ENCODE measurements at regions not wholly inside any gene's neighbourhood (a gene's known extent, or its start where the extent isn't known, plus 50 kb on each side); places are given as distances from the start of the nearest gene placed in this dataset.
A peak's percentile ranks its signal among the peaks of the same experiment; 100 is the strongest.
"Not testable (repeated sequence)": the region's sequence is repeated elsewhere in the genome, so short reads cannot be mapped to it uniquely, and the experiment has no call there.

GRCh38 chr1:227508431-227508830, 54.9 kb upstream of the ZNF678 start:
- Histone ChIP-seq H3K36me3 (ENCODE audit: insufficient read depth, low read depth, low read length) (no peaks in the 10 kb centered on the region), H3K4me3 (ENCODE audit: low read length) (no peak overlapping the region), H3K9ac (ENCODE audit: low read depth, low read length) (no peak overlapping the region), H3K27ac (ENCODE audit: low read length) (no peak overlapping the region), H3K27me3 (ENCODE audit: insufficient read depth, low read length) (no peaks in the 10 kb centered on the region), H3K9me3 (ENCODE audit: insufficient read depth, low read depth, low read length) (no peaks in the 10 kb centered on the region), H3K4me1 (ENCODE audit: insufficient read depth, low read length) (no peaks in the 10 kb centered on the region)

- H3K27me3 ChIP-seq (ENCODE audit: insufficient read depth, low read length); H3K4me3 ChIP-seq (ENCODE audit: low read length); H3K9ac ChIP-seq (ENCODE audit: low read depth, low read length); H3K4me1 ChIP-seq (ENCODE audit: insufficient read depth, low read length); H3K27ac ChIP-seq (ENCODE audit: low read length); H3K9me3 ChIP-seq (ENCODE audit: insufficient read depth, low read depth, low read length); H3K36me3 ChIP-seq (ENCODE audit: insufficient read depth, low read depth, low read length): not testable (repeated sequence)
These were observed 56.6 kb upstream of the ZNF678 start for GRCh38 chr1:227506490-227507393.

- H3K9ac ChIP-seq (ENCODE audit: low read depth, low read length); H3K4me3 ChIP-seq (ENCODE audit: low read length); H3K36me3 ChIP-seq (ENCODE audit: insufficient read depth, low read depth, low read length); H3K9me3 ChIP-seq (ENCODE audit: insufficient read depth, low read depth, low read length); H3K27me3 ChIP-seq (ENCODE audit: insufficient read depth, low read length); H3K4me1 ChIP-seq (ENCODE audit: insufficient read depth, low read length); H3K27ac ChIP-seq (ENCODE audit: low read length): not testable (repeated sequence)
These were observed 67.3 kb upstream of the ZNF678 start for GRCh38 chr1:227496045-227496444.

GRCh38 chr1:227493863-227494551, 69.3 kb upstream of the ZNF678 start:
- not testable (repeated sequence) for H3K4me1 ChIP-seq (ENCODE audit: insufficient read depth, low read length); H3K27ac ChIP-seq (ENCODE audit: low read length); H3K9me3 ChIP-seq (ENCODE audit: insufficient read depth, low read depth, low read length); H3K9ac ChIP-seq (ENCODE audit: low read depth, low read length); H3K36me3 ChIP-seq (ENCODE audit: insufficient read depth, low read depth, low read length); H3K27me3 ChIP-seq (ENCODE audit: insufficient read depth, low read length); H3K4me3 ChIP-seq (ENCODE audit: low read length)

- Histone ChIP-seq H3K9ac (ENCODE audit: low read depth, low read length) (no peak overlapping the region), H3K9me3 (ENCODE audit: insufficient read depth, low read depth, low read length) (peaks cover 17% of the 10 kb centered on the region)
These were observed 72.9 kb upstream of the ZNF678 start for GRCh38 chr1:227490478-227490877.

GRCh38 chr1:227490001-227490400, 73.4 kb upstream of the ZNF678 start:
- no peak overlapping the region for H3K9ac ChIP-seq (ENCODE audit: low read depth, low read length)
- no peaks in the 10 kb centered on the region for H3K27me3 ChIP-seq (ENCODE audit: insufficient read depth, low read length)
- H3K4me1 ChIP-seq (ENCODE audit: insufficient read depth, low read length): no peaks in the 10 kb centered on the region
- H3K27ac ChIP-seq (ENCODE audit: low read length): no peak overlapping the region
- H3K4me3 ChIP-seq (ENCODE audit: low read length): no peak overlapping the region
- no peaks in the 10 kb centered on the region for H3K36me3 ChIP-seq (ENCODE audit: insufficient read depth, low read depth, low read length)
- H3K9me3 ChIP-seq (ENCODE audit: insufficient read depth, low read depth, low read length): peaks cover 17% of the 10 kb centered on the region

More at GRCh38 chr1:227490478-227490877, 72.9 kb upstream of the ZNF678 start:
- Histone ChIP-seq H3K27me3 (ENCODE audit: insufficient read depth, low read length) (no peaks in the 10 kb centered on the region), H3K27ac (ENCODE audit: low read length) (no peak overlapping the region), H3K4me3 (ENCODE audit: low read length) (no peak overlapping the region), H3K36me3 (ENCODE audit: insufficient read depth, low read depth, low read length) (no peaks in the 10 kb centered on the region), H3K4me1 (ENCODE audit: insufficient read depth, low read length) (no peaks in the 10 kb centered on the region)

- no peak overlapping the region for H3K27ac ChIP-seq (ENCODE audit: low read length)
- no peaks in the 10 kb centered on the region for H3K27me3 ChIP-seq (ENCODE audit: insufficient read depth, low read length)
- H3K4me1 ChIP-seq (ENCODE audit: insufficient read depth, low read length): no peaks in the 10 kb centered on the region
- no peak overlapping the region for H3K4me3 ChIP-seq (ENCODE audit: low read length)
- H3K36me3 ChIP-seq (ENCODE audit: insufficient read depth, low read depth, low read length): no peaks in the 10 kb centered on the region
- H3K9me3 ChIP-seq (ENCODE audit: insufficient read depth, low read depth, low read length): peaks cover 17% of the 10 kb centered on the region
- no peak overlapping the region for H3K9ac ChIP-seq (ENCODE audit: low read depth, low read length)
These were observed 73.8 kb upstream of the ZNF678 start for GRCh38 chr1:227489572-227489971.

- Histone ChIP-seq H3K4me3 (ENCODE audit: low read length) (no peak overlapping the region), H3K27ac (ENCODE audit: low read length) (no peak overlapping the region), H3K9ac (ENCODE audit: low read depth, low read length) (no peak overlapping the region), H3K9me3 (ENCODE audit: insufficient read depth, low read depth, low read length) (peaks cover 17% of the 10 kb centered on the region), H3K36me3 (ENCODE audit: insufficient read depth, low read depth, low read length) (no peaks in the 10 kb centered on the region), H3K4me1 (ENCODE audit: insufficient read depth, low read length) (no peaks in the 10 kb centered on the region), H3K27me3 (ENCODE audit: insufficient read depth, low read length) (no peaks in the 10 kb centered on the region)
These were observed 75.8 kb upstream of the ZNF678 start for GRCh38 chr1:227487606-227488005.

- H3K27me3 ChIP-seq (ENCODE audit: insufficient read depth, low read length): no peaks in the 10 kb centered on the region
- H3K4me3 ChIP-seq (ENCODE audit: low read length): no peak overlapping the region
- H3K36me3 ChIP-seq (ENCODE audit: insufficient read depth, low read depth, low read length): no peaks in the 10 kb centered on the region
- H3K27ac ChIP-seq (ENCODE audit: low read length): no peak overlapping the region
- H3K9ac ChIP-seq (ENCODE audit: low read depth, low read length): no peak overlapping the region
- no peaks in the 10 kb centered on the region for H3K4me1 ChIP-seq (ENCODE audit: insufficient read depth, low read length)
- H3K9me3 ChIP-seq (ENCODE audit: insufficient read depth, low read depth, low read length): peaks cover 17% of the 10 kb centered on the region
These were observed 76.8 kb upstream of the ZNF678 start for GRCh38 chr1:227486559-227486958.

GRCh38 chr1:227482023-227482299, 81.4 kb upstream of the ZNF678 start:
- H3K27ac ChIP-seq (ENCODE audit: low read length): no peak overlapping the region
- peaks cover 14% of the 10 kb centered on the region for H3K27me3 ChIP-seq (ENCODE audit: insufficient read depth, low read length)
- H3K4me3 ChIP-seq (ENCODE audit: low read length): no peak overlapping the region
- peaks cover 5% of the 10 kb centered on the region for H3K9me3 ChIP-seq (ENCODE audit: insufficient read depth, low read depth, low read length)
- no peaks in the 10 kb centered on the region for H3K4me1 ChIP-seq (ENCODE audit: insufficient read depth, low read length)
- H3K9ac ChIP-seq (ENCODE audit: low read depth, low read length): no peak overlapping the region
- H3K36me3 ChIP-seq (ENCODE audit: insufficient read depth, low read depth, low read length): no peaks in the 10 kb centered on the region

- H3K27me3 ChIP-seq (ENCODE audit: insufficient read depth, low read length); H3K4me3 ChIP-seq (ENCODE audit: low read length); H3K27ac ChIP-seq (ENCODE audit: low read length); H3K36me3 ChIP-seq (ENCODE audit: insufficient read depth, low read depth, low read length); H3K4me1 ChIP-seq (ENCODE audit: insufficient read depth, low read length): not testable (repeated sequence)
- peaks cover 10% of the 10 kb centered on the region for H3K9me3 ChIP-seq (ENCODE audit: insufficient read depth, low read depth, low read length)
- peak overlapping the region; percentile 53; the same call in 1 of the 2 replicates for H3K9ac ChIP-seq (ENCODE audit: low read depth, low read length)
These were observed 89.3 kb upstream of the ZNF678 start for GRCh38 chr1:227474072-227474471.

GRCh38 chr1:227472772-227473171, 90.6 kb upstream of the ZNF678 start:
- H3K27ac ChIP-seq (ENCODE audit: low read length): no peak overlapping the region
- H3K9ac ChIP-seq (ENCODE audit: low read depth, low read length): no peak overlapping the region
- no peaks in the 10 kb centered on the region for H3K27me3 ChIP-seq (ENCODE audit: insufficient read depth, low read length)
- H3K9me3 ChIP-seq (ENCODE audit: insufficient read depth, low read depth, low read length): peaks cover 10% of the 10 kb centered on the region
- H3K4me3 ChIP-seq (ENCODE audit: low read length): no peak overlapping the region
- no peaks in the 10 kb centered on the region for H3K36me3 ChIP-seq (ENCODE audit: insufficient read depth, low read depth, low read length)
- no peaks in the 10 kb centered on the region; the same call in 1 of the 2 replicates for H3K4me1 ChIP-seq (ENCODE audit: insufficient read depth, low read length)
